Suprapubic skin (tissue), 3 donors: ENCODE measurements at regions not wholly inside any gene's neighbourhood (a gene's known extent, or its start where the extent isn't known, plus 50 kb on each side); places are given as distances from the start of the nearest gene placed in this dataset.

Source experiments
- EP300 ChIP-seq: sonication (generic); formaldehyde crosslinking; IDR thresholded peaks from one replicate; pipeline ENCODE4 v1.6.1; 2017; ENCODE audit warnings: antibody characterized with exemption
- TF ChIP-seq, protein P1 (sequence below), 2 donors: fragments of 200-600 bp in 1 of 2; fragments of 450-650 bp in 1 of 2; sonication (generic) in 1 of 2; IDR thresholded peaks; one replicate each; pipeline ENCODE4 v1.5.1; 2016 to 2019; ENCODE audit warnings: antibody characterized with exemption in 2 of 2, mild to moderate bottlenecking in 1 of 2, moderate library complexity in 1 of 2

DNA sequence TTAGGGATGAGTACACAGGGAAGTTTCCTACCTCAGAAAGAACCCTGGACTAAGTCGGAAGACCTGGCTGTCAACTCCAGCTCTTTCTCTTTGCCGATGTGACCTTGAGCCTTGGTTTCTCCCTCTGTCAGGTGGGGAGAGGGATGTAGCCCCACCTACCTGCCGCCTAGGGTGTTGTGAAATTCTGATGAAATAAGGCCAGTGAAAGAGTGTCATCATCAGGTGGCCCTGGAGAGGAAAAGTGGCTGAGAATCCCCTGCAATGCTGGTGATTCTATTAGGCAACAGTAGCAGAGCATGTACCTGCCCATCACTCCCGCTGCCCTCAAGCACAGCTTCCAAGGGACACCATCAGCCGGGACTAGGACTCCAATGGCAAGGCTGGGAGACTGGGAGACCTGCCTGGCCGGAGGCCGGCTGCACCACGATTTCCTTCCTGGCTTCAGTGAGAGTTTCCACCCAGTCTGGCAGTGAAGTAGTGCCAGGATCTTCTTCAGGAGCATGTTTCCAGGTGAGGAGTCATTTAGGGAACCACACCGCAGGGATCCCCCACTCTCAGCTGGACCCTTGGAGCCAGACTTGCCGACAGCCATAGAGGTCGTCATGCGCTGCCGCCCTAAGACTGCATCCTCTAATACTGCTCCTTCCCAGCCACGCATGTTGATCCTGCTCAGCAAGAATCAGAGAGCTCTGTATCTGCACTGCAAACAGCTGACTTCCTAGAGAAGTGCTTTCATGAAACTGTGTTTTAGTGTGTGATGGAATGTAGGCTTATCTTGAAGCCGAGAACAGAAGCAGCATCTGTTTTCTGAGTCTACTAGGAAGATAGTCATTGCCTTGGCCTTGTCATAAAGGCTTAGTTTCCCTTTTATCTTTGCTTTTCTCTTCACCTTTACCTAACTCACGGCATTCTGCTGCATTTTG lies 88.0 kb upstream of the F3 start:
- TF ChIP-seq, protein P1, sequence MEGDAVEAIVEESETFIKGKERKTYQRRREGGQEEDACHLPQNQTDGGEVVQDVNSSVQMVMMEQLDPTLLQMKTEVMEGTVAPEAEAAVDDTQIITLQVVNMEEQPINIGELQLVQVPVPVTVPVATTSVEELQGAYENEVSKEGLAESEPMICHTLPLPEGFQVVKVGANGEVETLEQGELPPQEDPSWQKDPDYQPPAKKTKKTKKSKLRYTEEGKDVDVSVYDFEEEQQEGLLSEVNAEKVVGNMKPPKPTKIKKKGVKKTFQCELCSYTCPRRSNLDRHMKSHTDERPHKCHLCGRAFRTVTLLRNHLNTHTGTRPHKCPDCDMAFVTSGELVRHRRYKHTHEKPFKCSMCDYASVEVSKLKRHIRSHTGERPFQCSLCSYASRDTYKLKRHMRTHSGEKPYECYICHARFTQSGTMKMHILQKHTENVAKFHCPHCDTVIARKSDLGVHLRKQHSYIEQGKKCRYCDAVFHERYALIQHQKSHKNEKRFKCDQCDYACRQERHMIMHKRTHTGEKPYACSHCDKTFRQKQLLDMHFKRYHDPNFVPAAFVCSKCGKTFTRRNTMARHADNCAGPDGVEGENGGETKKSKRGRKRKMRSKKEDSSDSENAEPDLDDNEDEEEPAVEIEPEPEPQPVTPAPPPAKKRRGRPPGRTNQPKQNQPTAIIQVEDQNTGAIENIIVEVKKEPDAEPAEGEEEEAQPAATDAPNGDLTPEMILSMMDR (IDR thresholded peaks at IDR 0.05), result no peak
- no peak for TF ChIP-seq EP300
